ENCODE measurements at regions not wholly inside any gene's neighbourhood (a gene's known extent, or its start where the extent isn't known, plus 50 kb on each side); places are given as distances from the start of the nearest gene placed in this dataset.

DNA sequence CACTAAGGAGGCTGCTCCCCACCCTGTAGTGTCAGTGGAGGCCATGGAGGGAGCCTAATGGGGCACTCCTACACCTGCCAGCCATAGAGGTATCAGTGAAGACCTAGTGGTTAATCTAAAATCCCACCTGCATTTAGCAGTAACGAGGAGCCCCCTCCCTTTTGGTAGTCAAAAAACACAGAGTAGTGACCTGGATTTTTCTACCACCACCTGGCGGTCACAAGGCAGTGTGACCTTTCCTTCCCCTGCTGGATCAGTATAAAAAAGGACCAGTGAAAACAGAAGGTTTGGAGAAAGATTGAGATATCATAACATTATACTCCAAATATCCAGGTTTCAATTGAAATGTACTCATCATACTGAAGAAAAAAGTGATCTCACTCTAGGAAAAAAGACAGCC is 241.2 kb downstream of the PYDC2 start:
- WGBS, 3 donors, result 67 to 78% (median 73%) methylated on average over 2 of the region's 2 CpGs
- no peaks in the 10 kb centered on the region for H3K36me3 ChIP-seq
- H3K27me3 ChIP-seq, result no peaks in the 10 kb centered on the region
- no peaks in the 10 kb centered on the region for H3K9me3 ChIP-seq
- intact Hi-C loops (cut with DNase I), result no loop called here
- H3K4me1 ChIP-seq (ENCODE audit: insufficient read depth), result no peaks in the 10 kb centered on the region
- no peak overlapping the region for H3K27ac ChIP-seq
- DNase-seq, result no peak
- no peak overlapping the region for H3K4me3 ChIP-seq
- TF ChIP-seq POLR2A (IDR thresholded peaks at IDR 0.05), result no peak
- no peak for TF ChIP-seq EP300 (IDR thresholded peaks at IDR 0.05)
- TF ChIP-seq CTCF (IDR thresholded peaks at IDR 0.05), result no peak

DNA sequence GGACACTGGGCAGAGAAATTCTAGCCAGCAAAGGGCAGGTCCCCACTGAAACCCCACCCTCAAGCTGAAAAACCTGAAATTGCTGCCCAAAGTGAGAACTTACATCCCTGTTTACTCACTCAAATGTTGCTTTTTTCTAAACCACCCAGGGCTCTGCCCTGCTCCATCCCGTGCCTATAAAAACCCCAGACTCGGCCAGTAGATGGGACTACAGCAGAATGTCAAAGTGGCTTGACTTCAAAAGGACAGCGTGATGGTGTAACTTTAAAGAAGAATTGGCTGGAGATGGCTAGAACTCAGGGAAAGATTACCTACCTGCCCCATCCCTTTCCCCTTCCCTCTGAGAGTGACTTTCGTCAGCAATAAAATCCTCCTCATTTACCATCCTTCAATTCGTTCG is 246.9 kb downstream of the PYDC2 start:
- H3K4me3 ChIP-seq, result no peak overlapping the region
- intact Hi-C loops (cut with DNase I), result no loop called here
- H3K36me3 ChIP-seq, result no peaks in the 10 kb centered on the region
- H3K27me3 ChIP-seq, result no peaks in the 10 kb centered on the region
- no peak for TF ChIP-seq CTCF (IDR thresholded peaks at IDR 0.05)
- TF ChIP-seq EP300 (IDR thresholded peaks at IDR 0.05), result no peak
- TF ChIP-seq POLR2A (IDR thresholded peaks at IDR 0.05), result no peak
- H3K9me3 ChIP-seq, result no peaks in the 10 kb centered on the region
- H3K27ac ChIP-seq, result no peak overlapping the region
- DNase-seq, result no peak
- 70 to 83% (median 83%) methylated on average over 6 of the region's 6 CpGs for WGBS, 3 donors
- no peaks in the 10 kb centered on the region for H3K4me1 ChIP-seq (ENCODE audit: insufficient read depth)

GRCh38 chr3:191715585-191715984 is 254.6 kb downstream of the PYDC2 start:
- Histone ChIP-seq H3K9me3 (no peaks in the 10 kb centered on the region), H3K27ac (no peak overlapping the region), H3K4me1 (ENCODE audit: insufficient read depth) (no peaks in the 10 kb centered on the region), H3K4me3 (no peak overlapping the region), H3K36me3 (no peaks in the 10 kb centered on the region), H3K27me3 (no peaks in the 10 kb centered on the region)
- WGBS, 3 donors, result 71 to 83% (median 75%) methylated on average over 1 of the region's 1 CpG
- TF ChIP-seq EP300 (IDR thresholded peaks at IDR 0.05), result no peak
- TF ChIP-seq POLR2A (IDR thresholded peaks at IDR 0.05), result no peak
- TF ChIP-seq CTCF (IDR thresholded peaks at IDR 0.05), result no peak
- intact Hi-C loops (cut with DNase I), result no loop called here
- no peak for DNase-seq

DNA sequence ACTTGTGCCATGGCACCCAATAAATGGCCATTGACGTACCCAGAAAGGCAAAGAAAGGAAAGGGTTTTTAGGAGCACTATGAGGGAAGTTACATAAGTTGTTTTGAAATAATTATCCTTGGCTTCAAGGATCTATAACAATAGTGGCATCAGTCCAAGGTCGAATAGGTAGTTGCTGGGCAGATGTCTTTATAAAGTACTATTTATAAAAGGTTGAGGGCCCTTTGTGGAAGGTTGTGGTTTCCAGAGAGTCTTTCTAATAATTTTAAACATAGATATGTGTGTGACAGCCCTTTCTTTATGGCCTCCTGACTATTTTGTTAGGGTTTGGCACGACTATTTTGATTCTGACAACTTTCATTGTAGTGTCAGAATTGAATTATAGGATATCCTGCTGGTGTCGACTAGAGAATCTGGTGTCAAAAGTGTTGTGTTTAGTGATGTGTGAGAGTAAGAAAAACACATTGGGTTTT is 260.5 kb downstream of the PYDC2 start:
- WGBS, 3 donors, result 29 to 37% (median 32%) methylated on average over 4 of the region's 4 CpGs
- Histone ChIP-seq H3K27me3 (no peaks in the 10 kb centered on the region), H3K36me3 (no peaks in the 10 kb centered on the region), H3K27ac (no peak overlapping the region), H3K4me1 (ENCODE audit: insufficient read depth) (peaks cover 2% of the 10 kb centered on the region), H3K4me3 (no peak overlapping the region), H3K9me3 (no peaks in the 10 kb centered on the region)
- DNase-seq, result no peak
- intact Hi-C loops (cut with DNase I), result no loop called here
- no peak for TF ChIP-seq POLR2A (IDR thresholded peaks at IDR 0.05)
- no peak for TF ChIP-seq EP300 (IDR thresholded peaks at IDR 0.05)
- no peak for TF ChIP-seq CTCF (IDR thresholded peaks at IDR 0.05)

GRCh38 chr3:191721990-191722389 is 261.0 kb downstream of the PYDC2 start:
- Histone ChIP-seq H3K27ac (no peak overlapping the region), H3K36me3 (no peaks in the 10 kb centered on the region), H3K4me3 (no peak overlapping the region), H3K9me3 (no peaks in the 10 kb centered on the region), H3K4me1 (ENCODE audit: insufficient read depth) (peaks cover 2% of the 10 kb centered on the region), H3K27me3 (no peaks in the 10 kb centered on the region)
- WGBS, 3 donors, result 0 to 10% (median 2%) methylated on average over 1 of the region's 1 CpG
- intact Hi-C loops (cut with DNase I), result no loop called here
- TF ChIP-seq CTCF (IDR thresholded peaks at IDR 0.05), result no peak
- no peak for DNase-seq

Measured in ovary (tissue), 7 donors.